ENCODE measurements at regions not wholly inside any gene's neighbourhood (a gene's known extent, or its start where the extent isn't known, plus 50 kb on each side); places are given as distances from the start of the nearest gene placed in this dataset.

DNA sequence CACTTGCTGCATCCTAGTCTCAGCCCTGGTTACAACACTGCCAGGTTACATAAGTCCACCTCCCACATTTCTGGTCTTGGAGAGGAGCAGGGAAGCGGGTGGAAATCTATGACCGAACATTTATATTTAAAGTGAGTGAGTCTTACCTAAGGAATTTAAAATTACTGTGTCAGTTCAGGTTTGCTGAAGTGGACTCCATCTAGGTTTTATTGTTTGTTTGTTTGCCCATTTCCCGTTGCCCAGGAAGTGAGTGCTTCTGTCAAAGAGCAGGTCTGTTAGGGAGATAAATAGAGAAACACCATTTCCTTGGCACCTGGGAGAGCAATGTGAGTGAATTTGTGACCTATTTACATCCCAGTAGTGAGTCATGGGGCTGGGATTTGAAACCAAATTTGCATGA lies 179.5 kb downstream of the KIF4B start:
- DNase-seq (ENCODE audit: extremely low read depth in 1 of 2, low read depth in 1 of 2), result no peak

DNA sequence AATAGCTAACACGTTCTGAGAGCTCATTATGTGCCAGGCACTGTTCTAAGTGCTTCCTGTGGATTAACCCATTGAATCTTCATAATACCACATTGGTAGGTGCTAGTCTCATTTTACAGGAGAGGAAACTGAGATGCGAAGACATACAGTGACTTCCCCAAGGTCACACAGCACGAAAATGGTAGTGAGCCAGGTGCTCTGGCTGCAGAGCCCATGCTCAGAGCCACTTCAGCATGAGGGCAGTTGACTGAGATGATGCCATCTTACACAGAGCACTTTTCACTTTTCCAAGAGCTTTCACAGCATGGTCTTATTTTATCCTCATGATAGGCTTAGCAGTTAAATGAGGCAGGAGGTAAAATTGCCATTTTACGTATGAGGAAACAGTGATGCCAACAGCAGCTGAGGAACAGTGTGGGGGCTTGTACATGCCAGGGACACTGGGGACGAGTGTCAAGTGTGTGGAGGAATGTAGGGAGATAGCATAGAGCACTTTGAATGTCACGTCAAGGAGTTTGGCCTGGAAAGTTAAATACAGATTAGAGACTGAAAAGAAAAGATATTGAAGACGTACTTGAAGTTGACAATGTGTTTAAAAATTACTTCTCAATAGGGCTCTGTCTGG lies 180.0 kb downstream of the KIF4B start:
- no peak for DNase-seq (ENCODE audit: extremely low read depth in 1 of 2, low read depth in 1 of 2)

GRCh38 chr5:155200608-155201007 lies 187.1 kb downstream of the KIF4B start:
- DNase-seq (ENCODE audit: extremely low read depth in 1 of 2, low read depth in 1 of 2), result no peak

GRCh38 chr5:155211764-155212163 lies 198.2 kb downstream of the KIF4B start:
- DNase-seq (ENCODE audit: extremely low read depth in 1 of 2, low read depth in 1 of 2), result no peak

DNA sequence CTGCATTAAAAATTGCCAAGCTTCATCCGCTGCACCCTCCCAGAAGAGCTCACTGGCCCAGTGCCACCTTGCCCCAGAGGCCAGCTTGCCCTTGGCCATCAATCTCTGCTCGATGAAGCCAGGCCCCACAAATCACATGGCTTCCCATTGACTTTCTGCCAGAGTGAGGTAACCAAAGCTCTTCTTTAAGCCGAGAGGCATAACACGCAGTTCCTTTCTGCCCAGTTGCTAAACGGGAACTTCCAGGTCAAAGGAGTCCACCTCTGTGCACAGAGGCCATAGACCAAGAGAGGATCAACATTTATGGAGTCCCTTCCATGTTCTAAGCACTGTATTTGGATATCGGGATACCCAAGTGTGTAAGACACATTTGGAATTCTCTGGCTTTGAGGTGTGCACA lies 208.8 kb downstream of the KIF4B start:
- DNase-seq (ENCODE audit: extremely low read depth in 1 of 2, low read depth in 1 of 2), result no peak

- no peak for DNase-seq (ENCODE audit: extremely low read depth in 1 of 2, low read depth in 1 of 2)
Observed at GRCh38 chr5:155229135-155229534, 215.6 kb downstream of the KIF4B start.

DNA sequence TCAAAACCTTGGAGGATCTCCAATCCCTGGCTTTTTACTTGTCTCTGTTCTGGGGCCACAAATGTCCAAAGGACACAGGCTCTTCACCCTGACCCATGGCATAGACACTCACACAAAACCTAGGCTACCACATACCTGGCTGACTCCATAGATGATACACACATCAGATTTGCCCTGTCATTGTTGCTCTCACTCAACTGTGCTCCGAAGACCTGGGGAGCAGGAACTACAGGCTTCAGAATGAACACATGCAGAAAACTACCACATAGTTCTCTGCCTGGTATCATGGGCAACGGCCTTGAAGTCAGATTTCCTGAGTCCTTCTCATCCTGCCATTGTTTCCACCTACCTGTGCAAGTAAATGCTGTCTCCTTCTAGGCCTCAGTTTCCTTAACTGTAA lies 226.2 kb downstream of the KIF4B start:
- DNase-seq (ENCODE audit: extremely low read depth in 1 of 2, low read depth in 1 of 2), result no peak

- no peak for DNase-seq (ENCODE audit: extremely low read depth in 1 of 2, low read depth in 1 of 2)
Observed at GRCh38 chr5:155250596-155250995, 237.0 kb downstream of the KIF4B start.

DNA sequence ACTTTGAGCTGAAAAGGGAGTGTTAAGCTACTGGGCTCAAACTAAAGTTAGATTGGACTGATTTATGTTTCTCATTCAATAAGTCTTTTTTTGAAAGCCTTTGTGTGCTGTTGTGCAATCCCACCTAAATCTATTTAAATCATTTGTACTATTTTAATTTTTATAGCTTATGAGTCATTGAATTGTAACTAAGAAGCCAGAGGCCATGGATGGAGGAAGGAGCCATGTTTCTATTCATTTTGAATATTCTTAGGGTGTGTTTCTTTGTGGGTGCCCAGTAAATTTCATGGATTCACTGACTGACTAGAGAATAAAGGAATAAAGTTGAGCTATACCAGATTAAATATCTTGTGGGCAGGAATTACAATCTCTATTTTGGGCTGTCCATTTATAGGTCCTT lies 238.5 kb downstream of the KIF4B start:
- DNase-seq (ENCODE audit: extremely low read depth in 1 of 2, low read depth in 1 of 2), result no peak

- no peak for DNase-seq (ENCODE audit: extremely low read depth in 1 of 2, low read depth in 1 of 2)
Observed at GRCh38 chr5:155252717-155253116, 239.2 kb downstream of the KIF4B start.

DNA sequence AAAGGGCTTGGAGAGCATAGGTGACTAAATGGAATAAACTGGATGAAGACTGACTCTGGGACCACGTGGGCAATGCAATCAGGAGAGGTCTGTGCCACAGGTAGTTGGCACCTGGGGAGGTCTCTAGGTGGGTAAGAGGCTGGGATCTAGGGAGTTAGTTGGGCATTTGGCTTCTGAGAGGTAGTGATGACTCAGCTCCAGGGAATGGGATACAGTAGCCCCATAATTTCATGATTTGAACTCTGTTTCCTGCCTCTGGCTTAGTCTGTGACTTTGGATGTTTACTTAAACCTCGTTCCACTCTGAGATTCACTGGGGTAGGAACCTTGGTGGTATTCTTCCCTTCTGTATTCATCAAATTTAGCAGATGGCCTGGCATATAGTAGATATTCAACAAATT lies 240.8 kb downstream of the KIF4B start:
- no peak for DNase-seq (ENCODE audit: extremely low read depth in 1 of 2, low read depth in 1 of 2)

DNA sequence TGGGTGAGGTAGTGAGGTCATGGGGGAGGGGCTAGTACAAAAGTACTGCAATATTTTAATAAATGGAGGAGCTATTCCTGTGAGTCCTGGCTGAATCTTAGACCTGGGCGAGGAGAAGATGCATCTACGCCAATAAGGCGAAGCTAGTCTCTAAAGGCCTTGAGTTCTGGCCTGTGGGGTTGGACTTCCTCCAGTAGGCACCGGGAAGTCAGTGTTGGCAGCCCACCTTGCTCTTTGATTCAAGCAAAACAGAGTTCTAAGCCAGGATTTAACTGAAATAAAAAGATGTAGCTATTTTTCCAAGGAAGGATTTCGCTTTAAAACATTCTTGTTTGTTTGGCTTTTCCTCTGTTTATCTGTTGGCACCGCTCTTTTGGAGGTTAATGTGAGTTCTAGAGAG lies 244.6 kb downstream of the KIF4B start:
- DNase-seq (ENCODE audit: extremely low read depth in 1 of 2, low read depth in 1 of 2), result no peak

DNA sequence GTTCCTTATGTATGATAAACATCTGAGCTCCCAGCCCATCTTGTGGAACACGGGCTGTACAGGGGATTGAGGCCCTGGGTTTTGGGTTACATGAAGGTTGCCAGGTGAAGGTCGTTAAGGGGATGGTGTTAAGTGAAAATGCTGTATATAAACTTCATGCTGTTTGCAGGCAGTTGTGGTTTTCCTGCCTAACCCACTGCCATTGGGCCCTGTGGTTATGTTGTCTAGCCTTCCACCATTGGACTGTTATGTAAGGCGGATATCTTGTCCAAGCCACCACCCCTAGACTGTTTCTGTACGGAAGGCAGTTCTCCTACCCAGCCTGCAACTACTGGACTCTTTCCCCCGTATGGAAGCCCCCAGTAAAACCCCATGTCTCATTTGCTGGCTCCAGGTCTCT lies 246.1 kb downstream of the KIF4B start:
- DNase-seq (ENCODE audit: extremely low read depth in 1 of 2, low read depth in 1 of 2), result no peak

DNA sequence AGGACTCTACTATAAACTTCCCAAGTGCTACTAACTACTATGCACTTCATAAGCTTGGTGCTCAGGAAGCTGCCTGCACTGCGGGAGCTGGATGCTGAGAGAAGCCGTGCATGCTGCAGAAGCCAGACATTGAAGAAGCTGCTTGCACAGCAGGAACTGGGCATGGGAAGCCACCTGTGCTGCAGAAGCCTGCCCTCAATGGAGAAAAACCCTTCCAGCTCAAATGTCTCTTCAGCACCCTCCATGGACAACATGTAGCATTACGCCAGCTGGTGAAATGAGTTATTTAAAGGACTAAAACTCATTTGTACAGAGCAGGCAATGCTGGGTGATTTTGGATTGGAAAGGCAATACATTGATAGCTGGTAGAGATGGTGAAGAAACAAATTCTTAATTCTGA lies 247.2 kb downstream of the KIF4B start:
- no peak for DNase-seq (ENCODE audit: extremely low read depth in 1 of 2, low read depth in 1 of 2)

DNA sequence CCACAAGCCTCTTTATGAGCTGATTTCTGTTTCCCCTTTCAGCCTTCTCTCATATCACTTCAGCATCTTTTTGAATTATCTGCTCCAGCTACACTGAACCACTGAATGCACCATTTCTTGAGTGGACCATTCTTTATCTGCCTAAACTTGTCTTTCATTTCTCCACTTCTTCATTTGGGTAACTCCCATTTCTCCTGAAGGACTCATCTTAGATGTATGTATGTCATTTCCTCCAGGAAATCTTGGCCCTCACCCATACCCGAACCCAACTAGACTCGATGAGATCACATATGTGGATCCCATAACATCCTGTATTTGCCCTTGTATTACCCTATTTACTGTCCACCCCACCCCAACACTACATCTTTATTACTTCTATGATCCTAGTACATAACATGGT lies 249.8 kb downstream of the KIF4B start:
- DNase-seq (ENCODE audit: extremely low read depth in 1 of 2, low read depth in 1 of 2), result no peak

DNA sequence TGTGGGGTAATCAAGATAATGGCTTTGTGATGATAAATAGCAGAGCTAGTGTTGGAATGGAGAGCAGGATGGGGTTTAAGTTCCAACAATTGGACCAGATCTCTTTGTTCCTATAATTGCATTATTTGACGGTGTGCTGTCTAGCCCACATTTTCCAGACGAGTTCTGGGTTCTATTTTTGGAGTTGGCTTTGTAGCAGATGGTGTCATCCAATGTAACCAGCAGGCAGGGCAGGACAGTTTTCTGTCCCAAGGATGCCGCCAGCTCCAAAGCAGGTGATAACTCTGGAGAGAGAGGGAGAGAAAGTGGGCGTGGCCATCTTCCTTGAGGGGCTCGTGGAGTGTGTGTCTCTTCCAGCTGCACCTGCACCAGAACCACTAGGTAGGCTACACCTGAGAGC lies 251.3 kb downstream of the KIF4B start:
- no peak for DNase-seq (ENCODE audit: extremely low read depth in 1 of 2, low read depth in 1 of 2)

- DNase-seq (ENCODE audit: extremely low read depth in 1 of 2, low read depth in 1 of 2), result no peak
Observed at GRCh38 chr5:155268770-155269425, 255.3 kb downstream of the KIF4B start.

DNA sequence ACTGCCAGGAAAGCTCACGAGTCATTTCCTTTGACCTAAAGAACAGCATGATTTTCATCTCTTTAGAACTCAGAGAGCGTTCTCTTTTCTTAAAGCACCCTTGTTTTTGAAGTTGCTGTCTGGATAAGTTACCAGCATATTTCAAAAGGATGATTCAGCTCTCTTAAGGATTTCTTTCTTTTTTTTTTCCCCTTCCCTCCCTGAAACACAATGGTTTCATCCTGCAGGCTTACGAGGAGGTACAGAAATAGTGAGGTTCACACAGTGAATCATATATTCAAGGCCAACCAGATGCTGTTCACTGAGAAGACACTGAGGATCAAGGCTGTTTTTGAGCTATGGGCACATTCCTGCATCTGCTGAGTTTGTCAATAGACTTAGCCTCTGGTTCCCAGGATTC lies 257.2 kb downstream of the KIF4B start:
- no peak for DNase-seq (ENCODE audit: extremely low read depth in 1 of 2, low read depth in 1 of 2)

GRCh38 chr5:155274484-155274883 lies 260.9 kb downstream of the KIF4B start:
- no peak for DNase-seq (ENCODE audit: extremely low read depth in 1 of 2, low read depth in 1 of 2)

DNA sequence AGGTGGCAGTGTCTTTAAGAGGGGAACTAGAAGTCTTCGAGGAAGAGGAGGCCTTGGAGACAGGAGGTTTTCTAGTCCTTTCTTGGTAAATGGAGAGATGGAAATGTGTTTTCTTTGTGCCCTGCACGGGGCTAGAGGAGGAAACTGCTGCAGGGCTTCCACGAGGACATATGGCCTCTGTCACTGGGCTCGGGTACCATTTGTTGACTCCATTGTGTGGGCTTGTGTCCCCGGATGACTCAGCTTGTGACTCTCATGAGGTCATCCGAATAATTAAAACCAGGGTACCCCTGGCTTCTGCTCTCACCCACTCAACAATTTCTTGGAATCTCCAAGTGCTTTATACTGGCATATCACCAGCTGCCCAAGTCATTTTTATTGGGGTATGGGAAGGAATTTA lies 261.7 kb downstream of the KIF4B start:
- no peak for DNase-seq (ENCODE audit: extremely low read depth in 1 of 2, low read depth in 1 of 2)

- no peak for DNase-seq (ENCODE audit: extremely low read depth in 1 of 2, low read depth in 1 of 2)
Observed at GRCh38 chr5:155276231-155276630, 262.7 kb downstream of the KIF4B start.

GRCh38 chr5:155278532-155278931 lies 265.0 kb downstream of the KIF4B start:
- no peak for DNase-seq (ENCODE audit: extremely low read depth in 1 of 2, low read depth in 1 of 2)

DNA sequence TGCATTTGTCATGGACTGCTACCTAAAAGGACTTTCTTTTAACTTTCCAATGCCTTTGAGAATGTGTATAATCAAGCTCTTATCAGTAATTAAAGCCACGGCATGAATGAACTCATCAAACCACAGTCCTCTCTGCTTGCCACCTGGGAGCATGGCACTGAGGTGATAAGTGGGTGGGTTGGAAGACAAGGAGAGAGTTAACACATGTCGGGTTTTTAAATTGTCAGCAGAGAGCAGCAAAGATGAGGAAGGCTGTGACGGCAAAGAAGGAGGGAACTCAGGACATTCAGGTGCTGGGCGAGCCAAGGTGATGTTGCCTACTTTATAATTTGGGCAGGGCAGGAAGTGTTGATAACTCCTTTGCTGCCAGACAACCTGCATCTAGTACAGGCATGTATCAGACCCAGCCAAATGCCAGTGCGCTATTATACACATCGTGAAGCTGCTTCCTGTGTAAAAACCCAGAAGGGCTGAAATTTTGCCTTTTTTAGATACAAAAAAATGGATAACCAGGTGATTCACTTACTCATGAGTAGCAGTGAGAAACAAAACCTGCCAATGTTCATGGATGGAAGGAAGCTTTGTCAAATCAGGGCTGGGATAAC lies 269.1 kb downstream of the KIF4B start:
- no peak for DNase-seq (ENCODE audit: extremely low read depth in 1 of 2, low read depth in 1 of 2)

Data from activated CD8-positive, alpha-beta memory T cell treated with anti-CD3 and anti-CD28 coated beads for 1 hour (primary cell).